Osteocyte (in vitro differentiated cells): ENCODE measurements at regions not wholly inside any gene's neighbourhood (a gene's known extent, or its start where the extent isn't known, plus 50 kb on each side); places are given as distances from the start of the nearest gene placed in this dataset.

Experiments
- DNase-seq: peaks from one replicate; pipeline ENCODE4 v3.0.0; 2021; ENCODE audit warnings: mixed read lengths; ENCODE audit not compliant: unreplicated experiment; ENCODE audit errors: extremely low spot score
- H3K27ac Mint-ChIP-seq: one replicate; pipeline ENCODE4 v1.8.0; 2021; ENCODE audit warnings: mild to moderate bottlenecking, mixed read lengths; ENCODE audit not compliant: unreplicated experiment
- H3K27me3 Mint-ChIP-seq: one replicate; pipeline ENCODE4 v1.8.0; 2021; ENCODE audit warnings: mixed read lengths; ENCODE audit not compliant: unreplicated experiment
- H3K36me3 Mint-ChIP-seq: one replicate; pipeline ENCODE4 v1.8.0; 2021; ENCODE audit warnings: mixed read lengths; ENCODE audit not compliant: unreplicated experiment
- H3K4me1 Mint-ChIP-seq: one replicate; pipeline ENCODE4 v1.8.0; 2021; ENCODE audit warnings: mixed read lengths; ENCODE audit not compliant: unreplicated experiment
- H3K4me3 Mint-ChIP-seq: one replicate; pipeline ENCODE4 v1.8.0; 2021; ENCODE audit warnings: mild to moderate bottlenecking, moderate library complexity, mixed read lengths; ENCODE audit not compliant: unreplicated experiment
- H3K9me3 Mint-ChIP-seq: one replicate; pipeline ENCODE4 v1.8.0; 2021; ENCODE audit warnings: mixed read lengths; ENCODE audit not compliant: unreplicated experiment
- TF ChIP-seq, protein P1 (sequence below): fragments of 200-600 bp; sonication (generic); IDR thresholded peaks from 2 replicates; pipeline ENCODE4 v1.5.0; 2021; ENCODE audit warnings: antibody characterized with exemption, mild to moderate bottlenecking, moderate library complexity

GRCh38 chr1:222068101-222068500, 326.2 kb upstream of the DUSP10 start:
- Mint-ChIP-seq H3K4me1 (no peaks in the 10 kb centered on the region), H3K27ac (no peak overlapping the region), H3K9me3 (peaks cover 4% of the 10 kb centered on the region), H3K36me3 (no peaks in the 10 kb centered on the region), H3K27me3 (no peaks in the 10 kb centered on the region), H3K4me3 (no peak overlapping the region)
- DNase-seq, result no peak
- TF ChIP-seq, protein P1, sequence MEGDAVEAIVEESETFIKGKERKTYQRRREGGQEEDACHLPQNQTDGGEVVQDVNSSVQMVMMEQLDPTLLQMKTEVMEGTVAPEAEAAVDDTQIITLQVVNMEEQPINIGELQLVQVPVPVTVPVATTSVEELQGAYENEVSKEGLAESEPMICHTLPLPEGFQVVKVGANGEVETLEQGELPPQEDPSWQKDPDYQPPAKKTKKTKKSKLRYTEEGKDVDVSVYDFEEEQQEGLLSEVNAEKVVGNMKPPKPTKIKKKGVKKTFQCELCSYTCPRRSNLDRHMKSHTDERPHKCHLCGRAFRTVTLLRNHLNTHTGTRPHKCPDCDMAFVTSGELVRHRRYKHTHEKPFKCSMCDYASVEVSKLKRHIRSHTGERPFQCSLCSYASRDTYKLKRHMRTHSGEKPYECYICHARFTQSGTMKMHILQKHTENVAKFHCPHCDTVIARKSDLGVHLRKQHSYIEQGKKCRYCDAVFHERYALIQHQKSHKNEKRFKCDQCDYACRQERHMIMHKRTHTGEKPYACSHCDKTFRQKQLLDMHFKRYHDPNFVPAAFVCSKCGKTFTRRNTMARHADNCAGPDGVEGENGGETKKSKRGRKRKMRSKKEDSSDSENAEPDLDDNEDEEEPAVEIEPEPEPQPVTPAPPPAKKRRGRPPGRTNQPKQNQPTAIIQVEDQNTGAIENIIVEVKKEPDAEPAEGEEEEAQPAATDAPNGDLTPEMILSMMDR, result no peak

- Mint-ChIP-seq H3K9me3 (peaks cover 4% of the 10 kb centered on the region), H3K4me3 (no peak overlapping the region), H3K27me3 (no peaks in the 10 kb centered on the region), H3K36me3 (no peaks in the 10 kb centered on the region), H3K27ac (no peak overlapping the region), H3K4me1 (no peaks in the 10 kb centered on the region)
- DNase-seq, result no peak
- TF ChIP-seq, protein P1, result no peak
Observed at GRCh38 chr1:222066539-222066938, 324.6 kb upstream of the DUSP10 start.

DNA sequence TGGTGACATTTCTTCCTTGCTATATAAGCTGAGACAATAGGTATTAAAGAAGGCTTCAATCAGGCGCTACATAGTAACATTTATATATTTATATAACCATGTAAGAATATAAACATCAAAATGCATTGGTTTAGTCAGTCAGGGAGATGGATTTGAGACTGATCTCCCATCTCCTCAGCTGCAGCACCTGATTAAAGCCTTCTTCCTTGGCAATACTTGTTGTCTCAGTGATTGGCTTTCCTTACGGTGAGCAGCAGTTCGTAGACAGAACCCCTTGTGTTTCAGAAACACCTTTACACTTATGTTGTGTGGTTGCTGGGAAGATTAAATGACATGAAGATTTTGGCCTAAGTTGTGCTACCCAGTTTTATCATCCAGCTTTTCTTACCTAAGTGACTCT, 323.3 kb upstream of the DUSP10 start:
- H3K27me3 Mint-ChIP-seq, result no peaks in the 10 kb centered on the region
- H3K36me3 Mint-ChIP-seq, result no peaks in the 10 kb centered on the region
- no peak for DNase-seq
- H3K9me3 Mint-ChIP-seq, result peaks cover 4% of the 10 kb centered on the region
- TF ChIP-seq, protein P1, result no peak
- no peak overlapping the region for H3K4me3 Mint-ChIP-seq
- no peaks in the 10 kb centered on the region for H3K4me1 Mint-ChIP-seq
- H3K27ac Mint-ChIP-seq, result no peak overlapping the region

- H3K9me3 Mint-ChIP-seq, result peaks cover 4% of the 10 kb centered on the region
- no peak for DNase-seq
- H3K4me1 Mint-ChIP-seq, result no peaks in the 10 kb centered on the region
- TF ChIP-seq, protein P1, result no peak
- no peak overlapping the region for H3K27ac Mint-ChIP-seq
- no peak overlapping the region for H3K4me3 Mint-ChIP-seq
- H3K36me3 Mint-ChIP-seq, result no peaks in the 10 kb centered on the region
- no peaks in the 10 kb centered on the region for H3K27me3 Mint-ChIP-seq
Observed at GRCh38 chr1:222064388-222065211, 322.7 kb upstream of the DUSP10 start.

DNA sequence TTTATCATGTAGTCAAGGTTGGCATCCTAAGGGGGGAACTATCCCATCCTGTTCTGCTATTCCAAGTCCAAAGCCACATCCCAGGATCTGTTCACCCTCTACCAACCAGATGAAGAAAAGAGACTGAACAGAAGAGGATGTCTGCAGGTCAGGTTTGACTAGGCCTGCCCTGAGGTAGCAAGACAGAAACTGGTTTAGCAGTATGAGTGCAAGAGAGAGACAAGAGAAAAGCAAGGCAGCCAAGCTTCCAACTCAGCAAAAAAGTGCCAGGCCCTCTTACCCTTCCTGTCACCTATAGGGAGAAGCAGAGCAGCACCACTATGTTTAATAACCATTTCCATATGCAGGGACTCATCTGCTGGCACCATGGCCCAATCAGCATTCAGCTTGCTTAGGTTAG, 320.8 kb upstream of the DUSP10 start:
- Mint-ChIP-seq H3K4me1 (no peaks in the 10 kb centered on the region), H3K27ac (no peak overlapping the region), H3K4me3 (no peak overlapping the region), H3K27me3 (no peaks in the 10 kb centered on the region), H3K9me3 (peaks cover 4% of the 10 kb centered on the region), H3K36me3 (no peaks in the 10 kb centered on the region)
- TF ChIP-seq, protein P1, result no peak
- DNase-seq, result no peak
